ENCODE measurements at regions not wholly inside any gene's neighbourhood (a gene's known extent, or its start where the extent isn't known, plus 50 kb on each side); places are given as distances from the start of the nearest gene placed in this dataset.
A peak's percentile ranks its signal among the peaks of the same experiment; 100 is the strongest.
"Not testable (repeated sequence)": the region's sequence is repeated elsewhere in the genome, so short reads cannot be mapped to it uniquely, and the experiment has no call there.

GRCh38 chr3:65303431-65303830, 615.6 kb upstream of the ADAMTS9 start:
- intact Hi-C loops (cut with DNase I), result no loop called here
- ATAC-seq, result no peak
- DNase-seq (ENCODE audit: low spot score), result no peak

DNA sequence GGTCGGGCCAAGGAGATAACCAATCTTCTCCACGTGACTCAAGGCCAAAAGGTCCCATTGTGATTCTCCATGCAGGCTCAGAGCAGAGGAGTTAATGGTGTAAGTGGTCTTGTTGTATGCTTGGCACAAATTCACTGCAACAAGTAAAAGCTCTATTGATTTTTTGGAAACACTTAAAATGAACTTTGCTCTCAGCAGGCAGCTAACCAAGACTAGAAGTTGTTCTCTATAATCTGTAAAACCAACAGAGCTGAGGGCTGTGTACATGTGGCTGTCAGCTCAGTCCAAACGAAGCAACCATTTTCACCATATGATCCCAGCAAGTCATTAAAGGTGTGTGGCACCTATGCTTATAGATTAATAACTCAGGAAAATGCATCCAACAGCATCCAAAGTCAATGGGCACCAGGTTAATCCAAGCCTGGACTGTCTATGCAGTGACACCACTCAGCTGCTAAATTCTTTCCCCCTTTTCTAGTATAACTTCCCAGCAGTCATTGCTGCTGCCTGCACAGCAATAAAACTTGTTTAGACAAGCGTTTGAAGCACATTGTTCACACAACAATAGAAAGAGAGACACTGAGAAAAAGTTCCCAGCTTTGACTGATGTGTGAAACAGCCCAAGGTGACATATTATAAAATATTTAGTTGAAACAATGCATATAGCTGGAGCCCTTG, 603.8 kb upstream of the ADAMTS9 start:
- intact Hi-C loops (cut with DNase I), result no loop called here
- no peak for DNase-seq (ENCODE audit: low spot score)
- ATAC-seq, result no peak

GRCh38 chr3:65288776-65289175, 601.0 kb upstream of the ADAMTS9 start:
- intact Hi-C loops (cut with DNase I), result no loop called here
- DNase-seq (ENCODE audit: low spot score) (no peak), ATAC-seq (no peak)

DNA sequence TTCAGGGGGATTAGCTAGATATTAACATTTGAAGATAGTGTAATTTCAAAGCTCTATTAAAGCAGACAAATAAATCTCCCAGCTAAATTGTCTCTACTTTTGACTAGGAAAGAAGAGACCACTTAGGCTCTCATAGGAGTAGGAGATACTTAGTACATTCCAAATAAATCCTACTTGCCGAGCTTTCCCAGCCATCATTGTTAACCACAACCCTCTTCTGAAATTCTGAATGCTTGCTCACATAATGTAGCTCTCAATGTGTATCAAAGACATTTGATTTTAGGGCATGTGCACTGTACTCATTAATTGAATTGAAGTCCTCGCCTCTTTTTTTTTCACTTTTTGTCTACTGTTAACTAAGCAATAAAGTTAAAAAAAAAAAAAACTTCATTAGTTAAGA, 598.2 kb upstream of the ADAMTS9 start:
- ATAC-seq (no peak), DNase-seq (ENCODE audit: low spot score) (no peak)
- intact Hi-C loops (cut with DNase I), result no loop called here

- ATAC-seq, result no peak
- intact Hi-C loops (cut with DNase I), result no loop called here
- no peak for DNase-seq (ENCODE audit: low spot score)
Observed at GRCh38 chr3:65284961-65285360, 597.2 kb upstream of the ADAMTS9 start.

GRCh38 chr3:65284546-65284945, 596.7 kb upstream of the ADAMTS9 start:
- no peak for DNase-seq (ENCODE audit: low spot score)
- intact Hi-C loops (cut with DNase I), result no loop called here
- no peak for ATAC-seq

- no peak for DNase-seq (ENCODE audit: low spot score)
- ATAC-seq, result peak; percentile 64
- intact Hi-C loops (cut with DNase I), result no loop called here
Observed at GRCh38 chr3:65279225-65279782, 591.5 kb upstream of the ADAMTS9 start.

DNA sequence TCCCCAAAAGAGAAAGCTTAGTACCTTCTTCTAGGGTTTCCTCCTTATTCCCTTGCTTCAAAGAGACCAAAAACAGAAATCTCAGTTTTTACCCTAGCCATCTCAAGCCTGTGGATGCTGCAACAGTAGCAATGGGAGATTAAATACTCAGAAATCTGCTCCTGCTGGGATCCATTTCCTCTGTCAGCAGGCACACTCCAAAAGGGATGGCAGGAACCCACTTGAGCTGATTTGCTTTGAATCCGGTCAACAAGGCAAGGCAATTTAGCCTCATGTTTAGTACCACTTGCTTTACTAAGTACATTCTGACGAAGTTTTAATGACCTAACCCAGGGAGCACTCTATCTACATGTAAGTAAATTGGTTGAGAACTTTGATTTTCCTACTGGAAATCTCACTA, 590.0 kb upstream of the ADAMTS9 start:
- ATAC-seq, result no peak
- DNase-seq (ENCODE audit: low spot score), result no peak
- intact Hi-C loops (cut with DNase I), result no loop called here

GRCh38 chr3:65276551-65276950, 588.8 kb upstream of the ADAMTS9 start:
- DNase-seq (ENCODE audit: low spot score) (no peak), ATAC-seq (no peak)
- intact Hi-C loops (cut with DNase I), result no loop called here

DNA sequence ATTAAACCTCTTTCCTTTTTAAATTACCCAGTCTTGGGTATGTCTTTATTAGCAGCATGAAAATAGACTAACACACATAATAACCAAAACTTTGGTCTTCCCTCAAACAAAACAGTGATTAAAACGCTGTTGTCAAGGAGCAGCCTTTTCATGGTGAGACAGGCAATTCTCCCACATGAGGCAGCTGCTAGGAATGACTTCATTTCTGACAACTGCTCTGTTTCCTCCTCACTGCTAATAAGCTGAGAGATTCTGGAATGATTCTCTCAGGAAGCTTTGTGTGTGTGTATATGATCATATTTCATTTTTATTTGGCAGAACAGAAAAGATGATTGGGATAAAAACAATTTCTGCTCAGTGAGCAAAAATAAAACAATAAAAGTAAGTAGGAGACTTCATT, 580.6 kb upstream of the ADAMTS9 start:
- DNase-seq (ENCODE audit: low spot score), result no peak
- intact Hi-C loops (cut with DNase I), result no loop called here
- ATAC-seq, result no peak

DNA sequence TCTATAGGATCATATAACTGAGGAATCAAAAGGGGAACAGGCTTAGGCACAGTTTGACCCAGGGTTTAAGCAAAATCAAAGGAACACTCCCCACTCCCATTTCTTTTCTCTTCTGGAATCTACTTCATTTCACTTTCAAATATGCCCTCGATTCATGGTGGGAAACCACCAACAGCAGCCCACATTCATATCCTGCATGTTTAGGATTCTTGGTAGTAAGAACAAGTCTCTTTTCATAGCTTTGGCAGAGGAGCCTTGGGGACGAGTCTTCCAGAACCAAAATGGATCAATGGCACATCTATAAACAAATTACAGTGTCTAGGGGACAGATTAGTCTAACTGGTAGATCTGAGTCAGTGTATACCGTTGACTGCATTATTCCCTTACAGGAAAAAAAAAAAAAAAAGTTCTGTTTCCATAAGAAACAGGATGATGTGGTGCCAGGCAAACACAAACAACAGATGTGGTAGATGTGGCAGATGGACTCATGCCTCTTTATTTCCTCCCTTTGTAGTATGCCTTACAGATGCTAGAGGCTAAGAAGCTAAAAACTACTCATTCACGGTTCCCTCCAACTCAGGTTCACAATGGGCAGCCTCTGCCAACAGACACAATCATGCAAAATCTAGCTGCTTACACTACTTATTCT, 578.3 kb upstream of the ADAMTS9 start:
- DNase-seq (ENCODE audit: low spot score), result no peak
- intact Hi-C loops (cut with DNase I), result no loop called here
- peak; percentile 53 for ATAC-seq

GRCh38 chr3:65265511-65265910, 577.7 kb upstream of the ADAMTS9 start:
- DNase-seq (ENCODE audit: low spot score), result no peak
- intact Hi-C loops (cut with DNase I), result no loop called here
- peak; percentile 88 for ATAC-seq

DNA sequence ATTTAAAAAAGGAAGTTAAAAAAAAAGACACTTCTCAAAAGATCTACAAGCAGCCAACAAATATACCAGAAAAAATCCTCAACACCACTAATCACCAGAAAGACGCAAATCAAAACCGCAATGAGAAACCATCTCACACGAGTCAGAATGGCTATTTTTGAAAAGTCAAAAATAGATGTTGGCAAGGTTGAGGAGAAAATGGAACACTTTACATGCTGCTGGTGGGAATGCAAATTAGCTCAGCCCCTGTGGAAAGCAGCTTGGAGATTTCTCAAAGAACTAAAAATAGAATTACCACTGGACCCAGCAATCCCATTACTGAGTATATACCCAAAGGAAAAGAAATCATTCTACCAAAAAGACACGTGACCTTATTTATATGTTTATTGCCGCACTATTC, 574.7 kb upstream of the ADAMTS9 start:
- intact Hi-C loops (cut with DNase I), result no loop called here
- ATAC-seq, result no peak
- DNase-seq (ENCODE audit: low spot score), result no peak

- ATAC-seq, result no peak
- intact Hi-C loops (cut with DNase I), result no loop called here
- no peak for DNase-seq (ENCODE audit: low spot score)
Observed at GRCh38 chr3:65259946-65260345, 572.1 kb upstream of the ADAMTS9 start.

DNA sequence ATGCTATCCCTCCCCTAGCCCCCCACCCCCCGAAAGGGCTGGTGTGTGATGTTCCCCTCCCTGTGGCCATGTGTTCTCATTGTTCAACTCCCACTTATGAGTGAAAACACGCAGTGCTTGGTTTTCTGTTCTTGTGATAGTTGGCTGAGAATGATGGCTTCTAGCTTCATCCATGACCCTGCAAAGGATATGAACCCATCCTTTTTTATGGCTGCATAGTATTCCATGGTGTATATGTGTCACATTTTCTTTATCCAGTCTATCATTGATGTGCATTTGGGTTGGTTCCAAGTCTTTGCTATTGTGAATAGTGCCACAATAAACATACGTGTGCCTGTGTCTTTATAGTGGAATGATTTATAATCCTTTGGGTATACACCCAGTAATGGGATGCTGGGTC, 565.1 kb upstream of the ADAMTS9 start:
- intact Hi-C loops (cut with DNase I); ATAC-seq; DNase-seq (ENCODE audit: low spot score): not testable (repeated sequence)

DNA sequence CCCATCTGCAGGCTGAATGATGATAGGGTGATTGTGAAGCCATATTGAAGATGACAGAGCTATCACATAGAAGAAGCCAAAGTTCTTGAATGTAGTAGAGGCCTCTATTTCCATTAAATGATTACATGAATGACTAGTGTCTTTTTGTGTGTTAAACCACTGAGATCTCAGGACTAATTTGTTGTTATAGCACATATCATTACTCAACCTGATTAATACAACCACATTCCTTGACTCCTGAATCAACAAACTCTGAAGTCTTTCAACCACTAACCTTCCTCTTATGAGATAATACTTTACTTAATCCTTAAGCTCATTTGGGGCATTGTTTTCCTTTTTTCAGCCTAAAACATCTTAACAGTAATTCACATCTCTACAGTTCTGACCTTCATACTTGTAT, 564.5 kb upstream of the ADAMTS9 start:
- intact Hi-C loops (cut with DNase I), result no loop called here
- DNase-seq (ENCODE audit: low spot score) (no peak), ATAC-seq (no peak)

DNA sequence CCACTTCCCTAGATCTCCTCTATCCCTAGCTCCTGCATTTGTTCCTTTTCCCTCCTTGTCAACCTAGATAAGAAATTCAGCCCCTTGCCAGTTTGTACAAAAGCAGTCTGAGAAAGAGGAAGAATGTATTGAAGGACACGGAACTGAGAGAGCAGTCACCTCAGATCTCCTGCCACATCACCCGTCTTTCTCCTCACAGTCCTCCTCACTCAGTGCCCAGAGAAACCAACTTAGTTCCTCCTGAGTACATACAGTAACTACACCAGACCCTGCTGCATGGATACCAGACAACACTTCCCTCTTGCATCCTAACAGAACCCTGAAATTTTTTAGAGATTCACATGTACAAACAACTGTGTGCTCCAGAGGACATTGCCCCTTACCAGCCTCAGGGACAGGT, 563.6 kb upstream of the ADAMTS9 start:
- ATAC-seq (no peak), DNase-seq (ENCODE audit: low spot score) (no peak)
- intact Hi-C loops (cut with DNase I), result no loop called here

GRCh38 chr3:65246561-65246960, 558.8 kb upstream of the ADAMTS9 start:
- ATAC-seq (no peak), DNase-seq (ENCODE audit: low spot score) (no peak)
- intact Hi-C loops (cut with DNase I), result loop anchor here (10.0 kb wide), 1 partner anchor 62 kb away; no protein-coding TSS in a partner anchor

DNA sequence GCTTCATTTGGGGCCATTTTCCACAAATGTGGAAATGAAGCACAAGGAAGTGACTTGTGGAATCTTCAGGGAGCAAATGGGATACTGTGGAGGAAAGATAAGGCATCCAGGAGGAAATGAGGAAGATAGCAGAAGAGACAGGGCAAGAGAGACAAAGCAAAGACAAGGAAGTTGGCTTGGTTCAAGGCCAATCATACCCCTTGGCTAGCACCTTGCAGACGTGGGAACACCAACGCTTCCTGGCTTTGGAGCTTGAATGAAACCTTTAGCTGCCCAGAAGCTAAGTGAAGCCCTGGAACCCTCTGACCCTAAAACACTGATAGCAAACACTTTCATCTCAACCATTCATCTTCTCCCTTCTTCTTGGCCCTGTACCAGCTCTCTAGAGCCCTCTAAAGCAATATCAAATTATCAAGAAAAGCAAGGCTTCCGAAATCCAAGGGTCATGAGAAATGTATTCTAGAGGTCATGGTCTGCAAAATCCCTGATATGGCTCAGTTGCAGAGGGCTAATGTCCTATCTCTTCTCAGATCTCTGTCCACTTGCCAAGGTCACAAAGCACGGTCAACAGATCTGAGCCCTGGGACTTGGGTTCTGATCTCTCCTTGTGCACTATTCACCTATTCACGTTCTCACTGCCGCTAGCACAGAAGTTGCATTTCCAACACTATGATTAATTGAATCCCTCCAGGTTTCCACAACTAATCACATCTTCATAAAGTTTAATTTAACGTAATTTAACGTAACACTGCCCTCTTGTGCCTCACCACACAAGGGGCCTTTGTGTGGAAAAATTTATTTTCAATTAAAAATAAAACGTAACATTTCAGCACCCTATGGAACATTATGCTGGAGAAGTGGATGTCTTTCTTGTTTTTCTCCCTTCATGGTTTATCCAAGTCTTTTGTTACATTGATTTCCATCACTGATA, 557.6 kb upstream of the ADAMTS9 start:
- intact Hi-C loops (cut with DNase I), result loop anchor here (10.0 kb wide), 1 partner anchor 61 kb away; no protein-coding TSS in a partner anchor
- ATAC-seq, result peak; percentile 64

More for the DNA sequence above, 557.6 kb upstream of the ADAMTS9 start:
- DNase-seq (ENCODE audit: low spot score), result no peak

Measured in sciatic nerve (tissue), 2 donors.